Ishikawa (cell line): ENCODE measurements at regions not wholly inside any gene's neighbourhood (a gene's known extent, or its start where the extent isn't known, plus 50 kb on each side); places are given as distances from the start of the nearest gene placed in this dataset.

Source experiments
- CREB1 ChIP-seq: IDR thresholded peaks from 2 replicates; pipeline ENCODE4 v1.6.1; 2012; ENCODE audit warnings: low read depth
- EGR1 ChIP-seq: IDR thresholded peaks from 2 replicates; pipeline ENCODE4 v1.6.1; 2012
- EP300 ChIP-seq: IDR thresholded peaks from 2 replicates; pipeline ENCODE4 v1.6.1; 2012; ENCODE audit warnings: borderline replicate concordance
- FOXM1 ChIP-seq: IDR thresholded peaks from 2 replicates; pipeline ENCODE4 v1.6.1; 2012; ENCODE audit warnings: low read depth, borderline replicate concordance
- NFIC ChIP-seq: IDR thresholded peaks from 2 replicates; pipeline ENCODE4 v1.6.1; 2012
- RAD21 ChIP-seq: IDR thresholded peaks from 2 replicates; pipeline ENCODE4 v1.6.1; 2012; ENCODE audit warnings: low read depth
- TAF1 ChIP-seq: IDR thresholded peaks from 2 replicates; pipeline ENCODE4 v1.6.1; 2012; ENCODE audit warnings: low read depth, mild to moderate bottlenecking
- TCF12 ChIP-seq: IDR thresholded peaks from 2 replicates; pipeline ENCODE4 v1.6.1; 2012; ENCODE audit warnings: low read depth
- TEAD4 ChIP-seq: IDR thresholded peaks from 2 replicates; pipeline ENCODE4 v1.6.1; 2012
- YY1 ChIP-seq: IDR thresholded peaks from 2 replicates; pipeline ENCODE4 v1.6.1; 2012; ENCODE audit warnings: low read depth
- ZBTB7A ChIP-seq: IDR thresholded peaks from 2 replicates; pipeline ENCODE4 v1.6.1; 2012; ENCODE audit warnings: low read depth
- TF ChIP-seq, protein P1 (sequence below): IDR thresholded peaks from 2 replicates; pipeline ENCODE4 v1.6.1; 2012; ENCODE audit warnings: low read depth, mild to moderate bottlenecking
- TF ChIP-seq, protein P2 (sequence below): IDR thresholded peaks from 2 replicates; pipeline ENCODE4 v1.6.1; 2012
- TF ChIP-seq, protein P3 (sequence below): IDR thresholded peaks from 2 replicates; pipeline ENCODE4 v1.6.1; 2012

DNA sequence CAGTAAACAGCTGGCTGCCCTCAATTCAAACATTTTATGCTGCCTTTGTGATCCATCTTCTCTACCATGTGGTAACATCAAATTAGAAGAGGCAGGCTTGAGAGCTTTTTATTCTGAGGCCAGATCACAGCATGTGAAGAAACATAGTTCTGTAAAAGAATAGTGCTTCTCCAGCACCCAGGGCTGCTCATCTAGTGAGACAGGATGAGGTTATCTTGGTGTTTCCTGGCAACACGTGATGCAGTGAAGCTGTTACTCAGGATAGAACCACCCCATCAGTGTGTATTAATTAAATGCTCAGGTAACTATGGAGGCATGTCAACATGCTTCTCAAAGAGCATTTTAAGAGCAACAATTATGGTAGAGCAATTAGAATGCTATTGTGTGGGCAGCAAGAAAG lies 400.5 kb upstream of the ACO1 start:
- TF ChIP-seq, protein P1, sequence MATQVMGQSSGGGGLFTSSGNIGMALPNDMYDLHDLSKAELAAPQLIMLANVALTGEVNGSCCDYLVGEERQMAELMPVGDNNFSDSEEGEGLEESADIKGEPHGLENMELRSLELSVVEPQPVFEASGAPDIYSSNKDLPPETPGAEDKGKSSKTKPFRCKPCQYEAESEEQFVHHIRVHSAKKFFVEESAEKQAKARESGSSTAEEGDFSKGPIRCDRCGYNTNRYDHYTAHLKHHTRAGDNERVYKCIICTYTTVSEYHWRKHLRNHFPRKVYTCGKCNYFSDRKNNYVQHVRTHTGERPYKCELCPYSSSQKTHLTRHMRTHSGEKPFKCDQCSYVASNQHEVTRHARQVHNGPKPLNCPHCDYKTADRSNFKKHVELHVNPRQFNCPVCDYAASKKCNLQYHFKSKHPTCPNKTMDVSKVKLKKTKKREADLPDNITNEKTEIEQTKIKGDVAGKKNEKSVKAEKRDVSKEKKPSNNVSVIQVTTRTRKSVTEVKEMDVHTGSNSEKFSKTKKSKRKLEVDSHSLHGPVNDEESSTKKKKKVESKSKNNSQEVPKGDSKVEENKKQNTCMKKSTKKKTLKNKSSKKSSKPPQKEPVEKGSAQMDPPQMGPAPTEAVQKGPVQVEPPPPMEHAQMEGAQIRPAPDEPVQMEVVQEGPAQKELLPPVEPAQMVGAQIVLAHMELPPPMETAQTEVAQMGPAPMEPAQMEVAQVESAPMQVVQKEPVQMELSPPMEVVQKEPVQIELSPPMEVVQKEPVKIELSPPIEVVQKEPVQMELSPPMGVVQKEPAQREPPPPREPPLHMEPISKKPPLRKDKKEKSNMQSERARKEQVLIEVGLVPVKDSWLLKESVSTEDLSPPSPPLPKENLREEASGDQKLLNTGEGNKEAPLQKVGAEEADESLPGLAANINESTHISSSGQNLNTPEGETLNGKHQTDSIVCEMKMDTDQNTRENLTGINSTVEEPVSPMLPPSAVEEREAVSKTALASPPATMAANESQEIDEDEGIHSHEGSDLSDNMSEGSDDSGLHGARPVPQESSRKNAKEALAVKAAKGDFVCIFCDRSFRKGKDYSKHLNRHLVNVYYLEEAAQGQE: no peak
- no peak for TF ChIP-seq TCF12
- TF ChIP-seq TEAD4: no peak
- no peak for TF ChIP-seq TAF1
- no peak for TF ChIP-seq CREB1
- TF ChIP-seq RAD21: no peak
- TF ChIP-seq ZBTB7A: no peak
- no peak for TF ChIP-seq NFIC
- TF ChIP-seq, protein P2, sequence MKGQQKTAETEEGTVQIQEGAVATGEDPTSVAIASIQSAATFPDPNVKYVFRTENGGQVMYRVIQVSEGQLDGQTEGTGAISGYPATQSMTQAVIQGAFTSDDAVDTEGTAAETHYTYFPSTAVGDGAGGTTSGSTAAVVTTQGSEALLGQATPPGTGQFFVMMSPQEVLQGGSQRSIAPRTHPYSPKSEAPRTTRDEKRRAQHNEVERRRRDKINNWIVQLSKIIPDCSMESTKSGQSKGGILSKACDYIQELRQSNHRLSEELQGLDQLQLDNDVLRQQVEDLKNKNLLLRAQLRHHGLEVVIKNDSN: no peak
- TF ChIP-seq, protein P3, sequence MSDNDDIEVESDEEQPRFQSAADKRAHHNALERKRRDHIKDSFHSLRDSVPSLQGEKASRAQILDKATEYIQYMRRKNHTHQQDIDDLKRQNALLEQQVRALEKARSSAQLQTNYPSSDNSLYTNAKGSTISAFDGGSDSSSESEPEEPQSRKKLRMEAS: no peak
- TF ChIP-seq EP300: no peak
- no peak for TF ChIP-seq YY1
- no peak for TF ChIP-seq EGR1
- no peak for TF ChIP-seq FOXM1
